Activated gamma-delta T cell treated with anti-CD3 and anti-CD28 coated beads, Interleukin-2, amount 50 U/mL, for 16 hours (primary cell): ENCODE measurements at regions not wholly inside any gene's neighbourhood (a gene's known extent, or its start where the extent isn't known, plus 50 kb on each side); places are given as distances from the start of the nearest gene placed in this dataset.
A peak's percentile ranks its signal among the peaks of the same experiment; 100 is the strongest.

Source experiments
- DNase-seq: peaks from one replicate; pipeline ENCODE4 v3.0.0-alpha.2; 2020; ENCODE audit warnings: low read depth

- no peak for DNase-seq
These were observed 97.3 kb upstream of the SFMBT2 start for GRCh38 chr10:7507887-7508726.

GRCh38 chr10:7506571-7506970 lies 95.7 kb upstream of the SFMBT2 start:
- DNase-seq: no peak

- DNase-seq: no peak
These were observed 94.4 kb upstream of the SFMBT2 start for GRCh38 chr10:7505196-7505595.

GRCh38 chr10:7503190-7503589 lies 92.4 kb upstream of the SFMBT2 start:
- DNase-seq: no peak

GRCh38 chr10:7501157-7501556 lies 90.3 kb upstream of the SFMBT2 start:
- DNase-seq: no peak

GRCh38 chr10:7498111-7498510 lies 87.3 kb upstream of the SFMBT2 start:
- DNase-seq: no peak

- no peak for DNase-seq
These were observed 83.2 kb upstream of the SFMBT2 start for GRCh38 chr10:7493996-7494395.

GRCh38 chr10:7492660-7493046 lies 81.8 kb upstream of the SFMBT2 start:
- DNase-seq: no peak

- no peak for DNase-seq
These were observed 81.3 kb upstream of the SFMBT2 start for GRCh38 chr10:7491949-7492659.

GRCh38 chr10:7491230-7491629 lies 80.4 kb upstream of the SFMBT2 start:
- no peak for DNase-seq

GRCh38 chr10:7488418-7488829 lies 77.6 kb upstream of the SFMBT2 start:
- DNase-seq: no peak

GRCh38 chr10:7487528-7487927 lies 76.7 kb upstream of the SFMBT2 start:
- no peak for DNase-seq

GRCh38 chr10:7486528-7486927 lies 75.7 kb upstream of the SFMBT2 start:
- no peak for DNase-seq

- DNase-seq: no peak
These were observed 75.0 kb upstream of the SFMBT2 start for GRCh38 chr10:7485799-7486198.

GRCh38 chr10:7485244-7485556 lies 74.4 kb upstream of the SFMBT2 start:
- no peak for DNase-seq

GRCh38 chr10:7484456-7485243 lies 73.8 kb upstream of the SFMBT2 start:
- peak; percentile 33 for DNase-seq

- no peak for DNase-seq
These were observed 73.0 kb upstream of the SFMBT2 start for GRCh38 chr10:7483848-7484247.

- no peak for DNase-seq
These were observed 72.2 kb upstream of the SFMBT2 start for GRCh38 chr10:7482992-7483391.

- no peak for DNase-seq
These were observed 70.5 kb upstream of the SFMBT2 start for GRCh38 chr10:7481368-7481765.

GRCh38 chr10:7480742-7481367 lies 70.0 kb upstream of the SFMBT2 start:
- no peak for DNase-seq

- no peak for DNase-seq
These were observed 69.2 kb upstream of the SFMBT2 start for GRCh38 chr10:7479861-7480598.
